ENCODE measurements at regions not wholly inside any gene's neighbourhood (a gene's known extent, or its start where the extent isn't known, plus 50 kb on each side); places are given as distances from the start of the nearest gene placed in this dataset.

DNA sequence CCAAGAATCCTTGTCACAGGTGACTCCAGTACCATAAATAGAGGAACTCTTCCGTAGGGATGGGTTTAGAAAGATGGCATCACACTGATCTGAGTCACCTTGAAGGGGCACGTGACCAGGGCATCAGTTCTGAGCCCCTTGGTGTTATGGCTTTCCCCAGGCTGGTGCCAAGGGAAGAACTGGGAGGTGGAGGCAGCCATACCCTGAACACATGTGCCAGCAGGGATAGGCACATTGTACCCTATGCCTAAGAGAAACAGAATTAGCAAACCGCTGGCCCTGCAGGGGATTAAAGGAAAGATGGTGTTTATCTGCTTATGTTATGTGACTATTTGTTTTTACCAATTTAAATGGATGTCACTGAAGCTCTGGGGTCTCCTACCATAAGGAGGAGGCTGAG is 196.2 kb downstream of the RGS3 start:
- ATAC-seq (no peak), DNase-seq (no peak)
- TF ChIP-seq, protein P1, sequence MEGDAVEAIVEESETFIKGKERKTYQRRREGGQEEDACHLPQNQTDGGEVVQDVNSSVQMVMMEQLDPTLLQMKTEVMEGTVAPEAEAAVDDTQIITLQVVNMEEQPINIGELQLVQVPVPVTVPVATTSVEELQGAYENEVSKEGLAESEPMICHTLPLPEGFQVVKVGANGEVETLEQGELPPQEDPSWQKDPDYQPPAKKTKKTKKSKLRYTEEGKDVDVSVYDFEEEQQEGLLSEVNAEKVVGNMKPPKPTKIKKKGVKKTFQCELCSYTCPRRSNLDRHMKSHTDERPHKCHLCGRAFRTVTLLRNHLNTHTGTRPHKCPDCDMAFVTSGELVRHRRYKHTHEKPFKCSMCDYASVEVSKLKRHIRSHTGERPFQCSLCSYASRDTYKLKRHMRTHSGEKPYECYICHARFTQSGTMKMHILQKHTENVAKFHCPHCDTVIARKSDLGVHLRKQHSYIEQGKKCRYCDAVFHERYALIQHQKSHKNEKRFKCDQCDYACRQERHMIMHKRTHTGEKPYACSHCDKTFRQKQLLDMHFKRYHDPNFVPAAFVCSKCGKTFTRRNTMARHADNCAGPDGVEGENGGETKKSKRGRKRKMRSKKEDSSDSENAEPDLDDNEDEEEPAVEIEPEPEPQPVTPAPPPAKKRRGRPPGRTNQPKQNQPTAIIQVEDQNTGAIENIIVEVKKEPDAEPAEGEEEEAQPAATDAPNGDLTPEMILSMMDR (IDR thresholded peaks at IDR 0.05) = no peak
- H3K9me3 ChIP-seq = no peaks in the 10 kb centered on the region
- H3K27me3 ChIP-seq (ENCODE audit: low read depth) = no peaks in the 10 kb centered on the region
- peaks cover 29% of the 10 kb centered on the region for H3K4me1 ChIP-seq
- no peaks in the 10 kb centered on the region for H3K36me3 ChIP-seq
- H3K27ac ChIP-seq = no peak overlapping the region
- no peak overlapping the region for H3K4me3 ChIP-seq
- intact Hi-C loops (cut with DNase I) = loop anchor here (5.0 kb wide), 1 partner anchor 67 kb away; no protein-coding TSS in a partner anchor

DNA sequence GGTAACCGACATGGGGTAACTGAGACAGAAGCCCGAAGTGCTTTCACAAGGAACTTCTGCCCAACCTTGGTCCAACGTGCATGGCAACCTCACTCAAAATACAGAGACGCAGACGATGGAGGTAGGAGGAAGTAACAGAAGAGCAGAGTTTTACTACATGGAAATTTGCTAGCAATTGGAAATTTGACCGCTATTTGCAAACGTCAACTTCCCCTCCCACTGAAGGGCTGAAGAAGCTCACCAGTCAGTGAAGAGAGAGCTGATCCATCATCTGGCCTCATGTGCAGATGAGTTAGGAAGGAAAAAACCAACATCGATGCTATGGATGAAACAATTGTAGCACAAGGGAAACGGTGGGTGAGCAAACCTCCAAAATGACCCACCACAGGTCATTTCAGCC is 196.7 kb downstream of the RGS3 start:
- Histone ChIP-seq H3K27me3 (ENCODE audit: low read depth) (no peaks in the 10 kb centered on the region), H3K4me1 (peaks cover 25% of the 10 kb centered on the region), H3K4me3 (no peak overlapping the region), H3K27ac (no peak overlapping the region), H3K36me3 (no peaks in the 10 kb centered on the region), H3K9me3 (no peaks in the 10 kb centered on the region)
- ATAC-seq = no peak
- TF ChIP-seq, protein P1 (IDR thresholded peaks at IDR 0.05) = no peak
- no peak for DNase-seq
- intact Hi-C loops (cut with DNase I) = no loop called here

DNA sequence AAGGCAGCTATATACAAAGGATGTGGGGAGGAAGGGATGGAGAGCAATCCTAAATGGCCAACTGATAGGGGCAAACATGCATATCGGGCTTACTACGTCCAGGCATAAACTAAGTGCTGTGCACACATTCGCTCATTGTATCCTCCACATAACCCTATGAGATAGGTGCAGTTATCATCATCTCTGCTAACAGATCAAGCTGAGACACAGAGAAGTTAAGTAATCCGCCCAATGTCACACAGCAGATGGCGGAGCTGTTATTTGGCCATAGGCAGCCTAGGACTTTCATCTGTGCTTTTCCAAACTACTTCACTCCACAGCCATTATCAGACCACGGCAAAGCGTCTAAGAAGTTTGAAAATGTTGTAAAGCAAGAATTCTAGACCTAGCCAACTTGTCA is 197.5 kb downstream of the RGS3 start:
- no peaks in the 10 kb centered on the region for H3K9me3 ChIP-seq
- no peak for DNase-seq
- H3K27ac ChIP-seq = no peak overlapping the region
- no peak for ATAC-seq
- H3K36me3 ChIP-seq = no peaks in the 10 kb centered on the region
- H3K4me1 ChIP-seq = peaks cover 16% of the 10 kb centered on the region
- no peaks in the 10 kb centered on the region for H3K27me3 ChIP-seq (ENCODE audit: low read depth)
- TF ChIP-seq, protein P1 (IDR thresholded peaks at IDR 0.05) = no peak
- H3K4me3 ChIP-seq = no peak overlapping the region
- intact Hi-C loops (cut with DNase I) = no loop called here

DNA sequence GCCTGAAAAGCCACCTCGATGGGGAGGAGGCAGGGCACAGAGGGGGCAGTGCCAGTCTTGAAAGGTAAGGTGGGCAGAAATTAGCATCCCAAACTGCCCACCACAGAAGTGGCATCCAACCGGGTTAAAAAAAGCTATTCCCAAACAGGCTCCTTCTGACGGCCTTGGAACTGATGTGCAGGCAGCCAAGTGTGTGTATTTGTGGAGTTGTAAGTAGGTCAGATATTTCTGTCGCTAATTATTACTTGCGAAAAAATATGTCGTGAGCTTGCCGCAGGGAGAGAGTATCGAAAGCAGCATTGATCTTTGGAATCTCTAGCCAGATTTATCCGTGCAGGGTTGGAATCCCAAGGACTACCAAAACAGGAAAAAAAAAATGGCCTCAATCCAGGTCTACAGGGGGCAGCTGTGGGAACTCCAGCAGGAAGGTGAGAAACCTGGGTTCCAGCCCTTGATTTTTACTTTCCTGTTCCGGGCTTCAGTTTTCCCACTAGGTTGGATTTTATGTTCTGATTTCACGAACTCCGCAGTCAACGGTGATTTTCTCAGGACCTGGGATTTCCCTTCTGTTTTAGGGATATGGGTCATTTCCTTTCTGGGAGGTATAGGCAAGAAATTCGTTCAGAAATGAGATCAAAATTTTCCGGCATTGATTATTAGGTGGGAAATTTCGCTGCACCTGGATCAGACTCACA is 200.8 kb downstream of the RGS3 start:
- Histone ChIP-seq H3K27me3 (ENCODE audit: low read depth) (no peaks in the 10 kb centered on the region), H3K4me3 (no peak overlapping the region), H3K4me1 (no peaks in the 10 kb centered on the region), H3K9me3 (no peaks in the 10 kb centered on the region), H3K27ac (no peak overlapping the region), H3K36me3 (no peaks in the 10 kb centered on the region)
- DNase-seq (no peak), ATAC-seq (no peak)
- TF ChIP-seq, protein P1 (IDR thresholded peaks at IDR 0.05) = no peak
- intact Hi-C loops (cut with DNase I) = no loop called here

DNA sequence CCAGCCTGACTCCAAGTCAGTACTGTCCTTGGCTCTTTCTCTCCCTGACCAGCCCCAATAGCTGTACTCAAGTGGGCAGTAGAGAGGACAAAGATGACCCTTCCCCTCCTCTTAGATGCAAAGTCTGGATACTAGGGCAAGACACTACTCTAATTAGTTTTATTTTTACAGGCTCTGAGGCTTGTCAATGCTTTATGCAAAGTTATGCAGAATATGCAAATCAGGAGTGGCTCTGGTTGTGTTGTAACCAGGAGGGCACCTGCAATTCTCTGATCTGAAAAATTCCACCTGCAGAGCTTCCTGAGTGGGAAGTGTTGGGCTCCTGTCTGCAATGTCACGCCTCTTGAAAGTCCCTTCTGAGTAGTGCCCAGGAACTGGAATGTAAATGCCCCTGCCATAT is 201.5 kb downstream of the RGS3 start:
- Histone ChIP-seq H3K9me3 (no peaks in the 10 kb centered on the region), H3K4me1 (no peaks in the 10 kb centered on the region), H3K4me3 (no peak overlapping the region), H3K27me3 (ENCODE audit: low read depth) (no peaks in the 10 kb centered on the region), H3K36me3 (no peaks in the 10 kb centered on the region), H3K27ac (no peak overlapping the region)
- intact Hi-C loops (cut with DNase I) = no loop called here
- DNase-seq (no peak), ATAC-seq (no peak)
- TF ChIP-seq, protein P1 (IDR thresholded peaks at IDR 0.05) = no peak

Measured in lower lobe of right lung (tissue), 2 donors.